ENCODE measurements at regions not wholly inside any gene's neighbourhood (a gene's known extent, or its start where the extent isn't known, plus 50 kb on each side); places are given as distances from the start of the nearest gene placed in this dataset.

DNA sequence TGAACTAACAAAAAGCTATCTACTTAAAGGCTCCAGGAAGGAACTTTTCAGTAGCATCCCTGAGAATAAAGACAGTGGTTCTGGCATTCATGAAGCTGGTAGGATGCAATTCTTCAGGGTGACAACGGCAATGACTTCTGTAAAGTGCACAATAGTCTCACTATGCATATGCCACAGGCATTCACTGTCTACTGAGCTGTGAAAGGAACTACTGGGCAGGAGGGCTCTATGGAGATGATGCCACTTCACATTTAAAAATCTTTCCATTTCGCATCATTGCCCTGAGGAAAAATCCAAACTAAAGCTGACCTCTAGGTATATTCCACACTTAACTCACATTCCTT, 2020.6 kb upstream of the PCDH20 start:
- DNase-seq: no peak

DNA sequence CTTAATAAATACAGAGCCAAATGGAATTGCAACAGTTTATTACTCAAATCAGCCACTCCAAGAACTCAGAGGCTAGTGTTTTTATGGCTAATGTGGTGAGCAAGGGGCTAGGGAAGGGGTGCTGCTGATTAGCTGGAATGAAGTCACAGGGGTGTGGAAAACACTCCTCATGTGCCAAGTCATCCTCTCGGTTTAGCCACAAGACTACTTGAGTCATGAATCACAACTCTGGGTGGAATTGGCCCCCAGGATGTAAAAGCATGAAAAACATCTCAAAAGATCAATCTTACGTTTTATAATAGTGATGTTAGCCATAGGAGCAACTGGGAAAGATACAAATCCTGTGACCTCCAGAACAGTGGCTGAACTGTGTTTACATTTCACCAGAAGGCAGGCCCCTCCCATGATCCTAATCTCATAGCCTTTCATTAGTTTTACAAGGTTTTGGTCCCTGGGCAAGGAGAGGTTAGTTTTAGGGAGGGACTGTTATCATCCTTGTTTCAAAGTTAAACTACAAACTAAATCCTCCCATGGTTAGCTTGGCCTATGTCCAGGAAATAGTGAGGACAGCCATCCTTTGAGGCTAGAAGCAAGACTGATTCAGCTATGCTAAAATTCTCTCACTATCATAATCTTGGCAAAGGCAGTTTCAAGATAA, 2020.1 kb upstream of the PCDH20 start:
- DNase-seq: peak; percentile 0

DNA sequence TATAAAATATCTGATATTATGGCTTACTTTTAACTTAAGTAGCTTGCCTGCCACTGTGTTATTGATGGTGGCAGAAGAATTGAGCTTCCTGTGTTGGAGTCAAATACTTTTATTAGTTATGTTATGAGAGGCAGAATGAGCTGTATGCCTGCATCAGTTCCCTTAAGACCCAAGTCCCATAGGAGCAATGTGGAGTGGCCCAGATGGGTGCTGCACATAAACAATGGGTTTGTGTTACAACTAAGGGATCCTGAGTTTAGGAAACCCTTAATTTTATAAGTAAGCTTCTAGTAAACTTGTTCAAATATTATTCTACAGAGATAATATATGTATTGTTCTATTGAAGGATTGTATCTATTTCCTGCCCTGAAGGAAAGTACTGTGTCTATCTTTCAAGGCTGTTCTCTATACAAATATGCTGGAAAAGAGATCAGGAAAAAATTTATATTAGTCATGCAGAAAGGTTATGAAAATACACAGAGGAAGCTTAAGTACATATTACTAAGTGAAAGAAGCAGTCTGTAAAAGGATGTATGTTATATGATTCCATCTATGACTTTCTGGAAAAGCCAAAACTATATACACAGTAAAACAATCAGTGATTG, 2018.0 kb upstream of the PCDH20 start:
- DNase-seq: no peak

DNA sequence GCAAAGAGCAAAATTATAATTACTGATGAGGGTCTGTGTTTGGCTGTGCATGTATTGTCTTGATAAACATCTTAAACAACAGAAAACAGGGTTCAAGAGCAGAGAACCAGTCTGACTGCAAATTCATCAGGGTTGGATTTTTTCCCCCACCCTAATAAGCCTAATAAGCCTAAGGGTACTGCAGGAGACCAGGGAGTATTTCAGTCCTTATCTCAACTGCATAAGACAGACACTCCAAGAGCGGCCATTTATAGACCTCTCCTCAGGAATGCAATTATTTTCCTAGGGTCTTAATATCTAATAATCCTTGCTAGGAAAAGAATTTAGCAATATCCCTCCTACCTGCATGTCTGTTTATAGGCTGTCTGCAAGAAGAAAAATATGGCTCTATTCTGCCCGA, 2011.5 kb upstream of the PCDH20 start:
- DNase-seq: no peak

DNA sequence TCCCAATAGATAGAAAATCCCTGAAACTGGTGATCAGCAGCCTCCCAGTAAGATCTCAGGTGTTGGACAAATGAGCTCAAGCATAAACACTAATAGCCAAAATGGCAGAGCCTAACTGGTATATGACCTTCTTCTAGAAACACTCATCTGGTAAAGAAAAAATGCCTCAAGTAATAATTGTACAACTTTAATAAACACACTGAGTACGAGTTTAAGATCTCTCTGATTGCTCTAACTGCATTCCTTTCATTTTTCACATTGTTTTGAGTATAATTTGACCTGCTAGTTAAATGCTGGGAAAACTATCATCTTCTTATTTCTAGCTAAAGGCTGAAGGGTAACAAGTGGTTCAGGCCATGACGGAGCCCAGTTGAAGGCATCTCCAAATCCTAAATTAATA, 2009.5 kb upstream of the PCDH20 start:
- DNase-seq: no peak

DNA sequence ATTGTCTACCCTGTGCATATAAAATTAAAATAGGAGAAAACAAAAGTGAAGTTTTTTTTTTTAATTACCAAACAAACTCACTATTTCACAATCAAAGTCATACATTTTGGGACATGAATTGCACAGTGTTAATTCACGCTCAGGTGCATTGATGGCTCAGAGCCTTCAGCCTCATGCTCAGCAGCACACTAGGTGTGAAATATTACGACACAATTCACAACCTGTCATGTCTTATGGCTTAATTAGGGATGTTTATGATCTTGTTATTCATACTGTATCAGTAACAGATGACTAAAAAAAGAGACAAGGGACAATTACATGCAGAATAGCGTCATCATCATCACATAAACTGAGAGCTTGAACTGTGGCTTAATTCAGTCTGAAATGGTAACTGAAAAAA, 2005.5 kb upstream of the PCDH20 start:
- DNase-seq: no peak

GRCh38 chr13:63420685-63421084, 2005.0 kb upstream of the PCDH20 start:
- DNase-seq: no peak

DNA sequence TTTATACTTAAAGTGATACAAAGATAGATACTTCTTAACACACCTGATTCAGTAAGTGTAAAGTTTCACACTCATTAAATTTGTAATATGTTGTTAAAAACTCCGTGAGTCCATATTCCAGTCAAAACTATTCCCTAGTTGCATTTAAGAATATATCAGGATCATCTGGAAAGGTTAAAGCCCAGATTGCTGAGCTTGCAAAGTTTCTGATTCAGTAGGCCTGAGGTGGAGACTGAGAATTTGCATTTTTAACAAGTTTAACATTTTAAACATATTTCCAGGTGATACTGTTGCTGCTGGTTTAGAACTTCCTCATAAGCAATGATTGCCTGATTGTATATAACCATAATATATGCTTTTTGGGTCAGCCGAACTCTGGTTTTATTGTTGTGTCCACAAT, 1998.6 kb upstream of the PCDH20 start:
- no peak for DNase-seq

- no peak for DNase-seq
These were observed 1994.2 kb upstream of the PCDH20 start for GRCh38 chr13:63409791-63410351.

GRCh38 chr13:63408331-63409189, 1992.9 kb upstream of the PCDH20 start:
- no peak for DNase-seq

DNA sequence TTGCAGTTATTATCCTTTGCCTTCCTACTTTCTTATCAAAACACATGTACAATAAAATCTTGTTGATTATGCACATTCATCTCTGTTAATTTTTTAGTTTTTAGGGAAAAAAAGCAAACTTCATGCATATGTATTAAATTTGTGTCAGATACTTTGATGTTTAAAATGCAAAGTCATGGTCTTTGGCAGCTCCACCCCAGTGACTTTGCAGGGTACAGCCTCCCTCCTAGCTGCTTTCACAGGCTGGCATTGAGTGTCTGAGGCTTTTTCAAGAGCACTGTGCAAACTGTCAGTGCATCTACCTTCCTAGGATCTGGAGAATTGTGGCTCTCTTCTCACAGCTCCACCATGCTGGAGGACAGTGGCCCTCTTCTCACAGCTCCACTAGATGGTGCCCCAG, 1988.1 kb upstream of the PCDH20 start:
- no peak for DNase-seq

- no peak for DNase-seq
These were observed 1981.1 kb upstream of the PCDH20 start for GRCh38 chr13:63396746-63397145.

DNA sequence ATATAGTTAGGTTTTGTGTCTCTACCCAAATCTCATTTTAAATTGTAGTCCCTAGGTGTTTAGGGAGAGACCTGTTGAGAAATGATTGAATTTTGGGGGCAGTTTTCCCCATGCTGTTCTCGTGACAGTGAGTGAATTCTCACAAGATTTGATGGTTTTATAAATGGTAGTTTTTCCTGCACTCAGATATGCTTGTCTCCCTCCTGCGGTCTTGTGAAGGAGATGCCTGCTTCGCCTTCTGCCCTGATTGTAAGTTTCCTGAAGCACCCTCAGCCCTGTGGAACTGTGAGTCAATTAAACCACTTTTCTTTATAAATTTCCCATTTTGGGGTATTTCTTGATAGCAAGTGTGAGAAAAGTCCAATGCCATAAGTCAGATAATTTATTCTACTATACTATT, 1977.5 kb upstream of the PCDH20 start:
- DNase-seq: no peak

- DNase-seq: no peak
These were observed 1974.1 kb upstream of the PCDH20 start for GRCh38 chr13:63389756-63390155.

GRCh38 chr13:63381078-63381859, 1965.6 kb upstream of the PCDH20 start:
- DNase-seq: no peak

GRCh38 chr13:63377986-63378385, 1962.3 kb upstream of the PCDH20 start:
- DNase-seq: no peak

- no peak for DNase-seq
These were observed 1954.5 kb upstream of the PCDH20 start for GRCh38 chr13:63370101-63370500.

DNA sequence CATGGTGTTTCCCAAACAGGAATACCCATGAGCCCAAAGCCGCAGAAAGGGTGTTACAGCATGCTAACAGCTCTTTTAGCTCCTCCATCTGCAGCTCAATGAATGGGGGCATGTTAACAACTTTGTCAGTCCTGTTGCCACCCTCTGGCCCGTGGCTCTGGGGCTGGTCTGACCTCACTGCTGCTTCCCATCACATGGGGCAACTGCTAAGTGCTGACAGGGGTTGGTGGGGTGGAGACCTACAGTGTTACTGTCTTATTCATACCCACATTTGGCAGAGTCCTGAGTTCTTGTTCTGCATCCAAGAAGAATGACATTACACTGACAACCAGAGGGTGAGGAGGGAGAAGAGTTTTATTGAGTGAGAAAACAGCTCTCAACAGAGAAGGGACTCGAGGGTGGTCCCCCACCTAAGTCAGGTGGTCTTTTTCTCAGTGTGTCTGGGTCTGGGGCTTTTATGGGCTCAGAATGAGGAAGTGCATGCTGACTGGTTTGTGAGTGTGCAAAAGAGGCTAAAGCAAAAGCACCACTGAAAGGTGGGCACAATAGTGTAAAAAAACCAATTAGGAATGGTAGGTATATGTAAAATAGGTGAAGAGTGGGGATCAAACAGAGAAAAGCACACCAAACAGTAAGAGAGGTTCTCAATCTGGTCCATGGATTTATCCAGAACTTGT, 1952.0 kb upstream of the PCDH20 start:
- DNase-seq: no peak

GRCh38 chr13:63364159-63364558, 1948.5 kb upstream of the PCDH20 start:
- no peak for DNase-seq

DNA sequence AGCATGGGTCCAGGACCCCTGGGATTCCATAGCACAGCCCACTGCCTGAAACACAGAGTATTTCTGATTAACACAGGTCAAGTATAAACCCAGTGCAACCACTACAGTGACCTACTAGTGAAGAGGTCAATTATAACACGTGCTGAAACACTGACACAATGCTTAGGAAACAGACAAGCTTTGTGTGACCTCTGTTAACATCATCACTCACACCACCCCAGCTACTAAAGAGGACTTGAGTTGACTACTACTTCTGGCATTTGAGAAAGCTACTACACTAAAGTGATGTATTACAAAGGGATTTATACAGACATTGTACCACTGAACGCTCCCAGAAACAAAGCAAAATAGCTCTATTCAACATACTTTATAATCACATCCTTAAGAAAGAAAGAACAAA, 1935.9 kb upstream of the PCDH20 start:
- no peak for DNase-seq

DNA sequence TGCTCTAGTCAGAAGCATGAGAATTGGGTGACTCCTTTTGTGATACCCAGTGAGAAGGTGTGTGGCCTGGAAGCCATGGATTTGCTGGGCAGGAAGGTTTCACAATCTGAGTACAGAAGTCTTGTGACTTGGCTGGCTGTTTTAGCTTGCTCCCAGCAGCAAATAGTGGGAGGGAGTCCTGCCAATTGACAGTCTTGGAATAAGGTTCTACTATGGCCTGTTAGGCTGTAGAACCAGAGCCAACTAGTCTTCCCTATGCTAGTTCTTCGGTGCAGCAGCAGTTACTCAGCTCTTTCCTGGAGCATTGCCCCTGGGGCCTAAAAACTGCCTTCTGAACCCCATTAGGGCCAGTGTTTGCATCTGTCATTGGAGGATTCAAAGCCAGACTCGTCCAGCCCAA, 1935.4 kb upstream of the PCDH20 start:
- no peak for DNase-seq

GRCh38 chr13:63345835-63346234, 1930.2 kb upstream of the PCDH20 start:
- DNase-seq: no peak

DNA sequence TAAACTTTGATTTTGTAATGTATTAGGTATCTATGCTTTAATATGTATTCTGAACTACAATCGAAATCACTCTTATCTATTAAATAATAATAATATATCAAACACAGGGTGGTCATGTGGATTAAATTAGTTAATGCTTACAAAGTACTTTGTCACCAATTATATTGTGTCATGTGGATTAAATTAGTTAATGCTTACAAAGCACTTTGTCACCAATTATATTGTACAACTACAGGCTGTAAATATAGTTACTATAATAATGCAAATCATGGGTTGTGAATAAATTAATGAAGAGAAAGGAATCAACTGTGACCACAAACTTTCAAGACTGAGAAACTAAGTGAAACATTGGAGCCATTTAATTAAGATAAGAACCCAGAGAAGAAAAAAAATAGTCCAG, 1929.1 kb upstream of the PCDH20 start:
- DNase-seq: no peak

Data from activated CD4-positive, alpha-beta T cell treated with anti-CD3 and anti-CD28 coated beads, Interleukin-2, amount 50 U/mL, for 16 hours (primary cell).